Natural killer cell (primary cell): ENCODE measurements at regions not wholly inside any gene's neighbourhood (a gene's known extent, or its start where the extent isn't known, plus 50 kb on each side); places are given as distances from the start of the nearest gene placed in this dataset.

Source experiments
- ATAC-seq, 3 donors: fragments of 150-1000 bp in 2 of 3; fragments of 200-7000 bp in 1 of 3; cut with Tn5 transposase; 1 replicate in 1 of 3; 2 replicates in 2 of 3; pipeline ENCODE4 v1.10.0; 2021; ENCODE audit warnings: mild to moderate bottlenecking in 2 of 3, moderate library complexity in 2 of 3
- DNase-seq, 2 donors: peaks; one replicate each; pipeline versions ENCODE4 v3.0.0 to v3.0.0-alpha.2; 2013 to 2021; ENCODE audit warnings: mixed read lengths in 1 of 2
- H3K27ac ChIP-seq: one replicate; pipeline ENCODE4 v1.5.1; 2013; ENCODE audit warnings: mild to moderate bottlenecking, low read length
- H3K27me3 ChIP-seq: one replicate; pipeline ENCODE4 v1.6.1; 2013; ENCODE audit warnings: low read length; ENCODE audit not compliant: control insufficient read depth, insufficient read depth
- H3K36me3 ChIP-seq: one replicate; pipeline ENCODE4 v1.6.1; 2013; ENCODE audit warnings: low read length; ENCODE audit not compliant: control insufficient read depth, insufficient read depth
- H3K4me1 ChIP-seq: one replicate; pipeline ENCODE4 v1.6.1; 2013; ENCODE audit warnings: low read length; ENCODE audit not compliant: control insufficient read depth, insufficient read depth
- H3K4me3 ChIP-seq: one replicate; pipeline ENCODE4 v1.5.1; 2013; ENCODE audit warnings: low read length
- H3K9me3 ChIP-seq: one replicate; pipeline ENCODE4 v1.6.1; 2013; ENCODE audit warnings: low read length; ENCODE audit not compliant: control insufficient read depth, insufficient read depth
- H3K27ac Mint-ChIP-seq, 2 donors: one replicate each; pipeline ENCODE4 v1.8.0; 2022; ENCODE audit warnings: mild to moderate bottlenecking in 2 of 2, mixed read lengths in 2 of 2, moderate library complexity in 1 of 2
- H3K27me3 Mint-ChIP-seq, 2 donors: one replicate each; pipeline ENCODE4 v1.8.0; 2022; ENCODE audit warnings: low read depth in 2 of 2, mixed read lengths in 2 of 2
- H3K36me3 Mint-ChIP-seq: one replicate; pipeline ENCODE4 v1.8.0; 2022; ENCODE audit warnings: mixed read lengths
- H3K4me1 Mint-ChIP-seq, 2 donors: one replicate each; pipeline ENCODE4 v1.8.0; 2022; ENCODE audit warnings: mixed read lengths in 2 of 2
- H3K4me3 Mint-ChIP-seq: one replicate; pipeline ENCODE4 v1.8.0; 2022; ENCODE audit warnings: mild to moderate bottlenecking, moderate library complexity, mixed read lengths
- H3K9me3 Mint-ChIP-seq, 2 donors: one replicate each; pipeline ENCODE4 v1.8.0; 2022; ENCODE audit warnings: mixed read lengths in 2 of 2
- WGBS: methylation state at CpG from one replicate; pipeline ENCODE4 v1.1.7; 2013; ENCODE audit warnings: missing lambda C conversion rate; ENCODE audit not compliant: insufficient coverage; 5-methylcytosine and 5-hydroxymethylcytosine counted together
- intact Hi-C: fragments of 100-400 bp; cut with micrococcal nuclease; formaldehyde crosslinking; loops from one replicate; pipeline ENCODE4 v1.14.2; 2022
- TF ChIP-seq, protein P1 (sequence below): fragments of 200-600 bp; IDR thresholded peaks from one replicate; pipeline ENCODE4 v1.8.0; 2022; ENCODE audit warnings: antibody characterized with exemption

DNA sequence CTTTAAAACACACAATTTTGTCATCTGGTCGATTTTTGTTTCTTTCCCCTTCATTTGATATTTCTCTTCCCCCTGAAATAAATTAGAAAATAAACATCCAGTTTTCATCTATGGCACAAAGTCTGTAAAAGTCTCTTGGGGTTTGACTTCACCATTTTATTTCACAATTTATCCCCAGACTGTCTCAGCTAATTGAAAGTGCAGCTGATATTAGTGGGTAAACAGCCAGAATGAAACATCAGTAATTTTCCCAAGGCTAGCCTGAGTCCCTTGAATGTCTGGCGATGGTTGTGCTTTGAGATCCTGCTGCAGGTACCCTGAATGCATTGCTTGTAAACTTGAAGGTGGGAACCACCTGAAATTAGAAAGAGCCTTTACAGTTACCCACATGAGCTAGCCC is 60.6 kb upstream of the NEBL start:
- intact Hi-C loops, result no loop called here
- no peak for ATAC-seq
- H3K9me3 ChIP-seq, result no peaks in the 10 kb centered on the region
- no peaks in the 10 kb centered on the region for H3K27me3 ChIP-seq
- WGBS, result 79% methylated on average over 2 of the region's 2 CpGs
- no peaks in the 10 kb centered on the region for H3K4me1 Mint-ChIP-seq
- peaks cover 2 to 25% of the 10 kb centered on the region in 2 donors for H3K27me3 Mint-ChIP-seq
- no peaks in the 10 kb centered on the region for H3K9me3 Mint-ChIP-seq
- no peak overlapping the region for H3K27ac ChIP-seq
- DNase-seq, result no peak
- no peaks in the 10 kb centered on the region for H3K4me1 ChIP-seq
- TF ChIP-seq, protein P1, sequence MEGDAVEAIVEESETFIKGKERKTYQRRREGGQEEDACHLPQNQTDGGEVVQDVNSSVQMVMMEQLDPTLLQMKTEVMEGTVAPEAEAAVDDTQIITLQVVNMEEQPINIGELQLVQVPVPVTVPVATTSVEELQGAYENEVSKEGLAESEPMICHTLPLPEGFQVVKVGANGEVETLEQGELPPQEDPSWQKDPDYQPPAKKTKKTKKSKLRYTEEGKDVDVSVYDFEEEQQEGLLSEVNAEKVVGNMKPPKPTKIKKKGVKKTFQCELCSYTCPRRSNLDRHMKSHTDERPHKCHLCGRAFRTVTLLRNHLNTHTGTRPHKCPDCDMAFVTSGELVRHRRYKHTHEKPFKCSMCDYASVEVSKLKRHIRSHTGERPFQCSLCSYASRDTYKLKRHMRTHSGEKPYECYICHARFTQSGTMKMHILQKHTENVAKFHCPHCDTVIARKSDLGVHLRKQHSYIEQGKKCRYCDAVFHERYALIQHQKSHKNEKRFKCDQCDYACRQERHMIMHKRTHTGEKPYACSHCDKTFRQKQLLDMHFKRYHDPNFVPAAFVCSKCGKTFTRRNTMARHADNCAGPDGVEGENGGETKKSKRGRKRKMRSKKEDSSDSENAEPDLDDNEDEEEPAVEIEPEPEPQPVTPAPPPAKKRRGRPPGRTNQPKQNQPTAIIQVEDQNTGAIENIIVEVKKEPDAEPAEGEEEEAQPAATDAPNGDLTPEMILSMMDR, result no peak
- no peak overlapping the region for H3K4me3 ChIP-seq
- no peaks in the 10 kb centered on the region for H3K36me3 Mint-ChIP-seq
- H3K27ac Mint-ChIP-seq, result no peak overlapping the region
- no peak overlapping the region for H3K4me3 Mint-ChIP-seq
- no peaks in the 10 kb centered on the region for H3K36me3 ChIP-seq

DNA sequence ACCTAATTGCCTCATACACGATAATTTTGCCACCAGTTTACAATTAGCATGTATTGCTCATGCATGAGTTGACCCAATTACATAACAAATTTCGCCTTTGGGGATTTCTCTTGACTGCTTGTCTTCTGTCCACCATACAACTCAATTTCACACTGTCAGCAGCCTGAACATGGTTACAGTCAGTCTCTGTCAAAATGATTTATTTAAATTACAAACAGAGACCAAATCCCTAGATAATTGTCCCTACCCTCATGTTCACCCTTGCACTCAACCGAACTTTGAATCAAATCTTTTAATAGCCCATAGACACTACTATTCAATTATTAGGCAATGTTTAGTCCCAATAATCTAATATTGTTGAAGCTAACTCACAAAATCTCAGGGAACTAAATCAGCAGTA is 59.7 kb upstream of the NEBL start:
- Histone ChIP-seq H3K27me3 (no peaks in the 10 kb centered on the region), H3K27ac (no peak overlapping the region), H3K4me3 (no peak overlapping the region), H3K4me1 (no peaks in the 10 kb centered on the region), H3K9me3 (no peaks in the 10 kb centered on the region), H3K36me3 (no peaks in the 10 kb centered on the region)
- no peak for ATAC-seq
- no peaks in the 10 kb centered on the region for H3K9me3 Mint-ChIP-seq
- H3K4me1 Mint-ChIP-seq, result no peaks in the 10 kb centered on the region
- H3K36me3 Mint-ChIP-seq, result no peaks in the 10 kb centered on the region
- intact Hi-C loops, result no loop called here
- no peak overlapping the region for H3K4me3 Mint-ChIP-seq
- H3K27ac Mint-ChIP-seq, result no peak overlapping the region
- WGBS, result 87% methylated on average over 3 of the region's 3 CpGs
- TF ChIP-seq, protein P1, result no peak
- no peak for DNase-seq
- H3K27me3 Mint-ChIP-seq, result peaks cover 2 to 25% of the 10 kb centered on the region in 2 donors

DNA sequence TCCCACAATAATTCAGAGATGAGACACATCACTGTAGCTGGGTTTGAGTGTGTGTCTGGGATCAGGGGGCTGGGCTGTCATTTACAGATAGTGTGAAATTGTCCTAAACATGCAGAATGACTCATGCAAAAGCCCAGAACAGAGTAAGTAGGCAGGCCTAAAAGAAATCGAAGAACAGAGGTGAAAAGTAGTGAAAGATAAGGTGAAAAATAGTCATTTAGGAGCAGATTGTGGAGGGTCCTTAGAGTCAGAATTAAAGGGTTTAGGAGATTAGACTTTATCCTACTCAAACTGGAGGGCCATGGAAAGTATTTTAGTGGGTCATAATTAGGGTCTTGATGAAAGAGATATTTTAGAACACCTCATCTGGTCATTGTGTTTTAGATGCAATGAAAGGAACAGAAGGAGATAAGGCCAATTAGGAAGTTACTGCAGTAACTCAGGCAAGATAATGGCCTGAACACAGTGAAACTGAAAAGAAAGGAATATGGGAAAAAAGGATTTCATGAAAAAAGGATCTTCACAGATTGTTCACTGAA is 58.3 kb upstream of the NEBL start:
- no peak overlapping the region for H3K27ac Mint-ChIP-seq
- DNase-seq (no peak), ATAC-seq (no peak)
- 63% methylated on average over 1 of the region's 1 CpG for WGBS
- H3K36me3 Mint-ChIP-seq, result no peaks in the 10 kb centered on the region
- no peak overlapping the region for H3K4me3 Mint-ChIP-seq
- Histone ChIP-seq H3K9me3 (no peaks in the 10 kb centered on the region), H3K36me3 (no peaks in the 10 kb centered on the region), H3K27me3 (no peaks in the 10 kb centered on the region), H3K4me3 (no peak overlapping the region), H3K27ac (no peak overlapping the region), H3K4me1 (no peaks in the 10 kb centered on the region)
- H3K9me3 Mint-ChIP-seq, result no peaks in the 10 kb centered on the region
- intact Hi-C loops, result no loop called here
- H3K4me1 Mint-ChIP-seq, result no peaks in the 10 kb centered on the region
- TF ChIP-seq, protein P1, result no peak
- H3K27me3 Mint-ChIP-seq, result peaks cover 2 to 28% of the 10 kb centered on the region in 2 donors

DNA sequence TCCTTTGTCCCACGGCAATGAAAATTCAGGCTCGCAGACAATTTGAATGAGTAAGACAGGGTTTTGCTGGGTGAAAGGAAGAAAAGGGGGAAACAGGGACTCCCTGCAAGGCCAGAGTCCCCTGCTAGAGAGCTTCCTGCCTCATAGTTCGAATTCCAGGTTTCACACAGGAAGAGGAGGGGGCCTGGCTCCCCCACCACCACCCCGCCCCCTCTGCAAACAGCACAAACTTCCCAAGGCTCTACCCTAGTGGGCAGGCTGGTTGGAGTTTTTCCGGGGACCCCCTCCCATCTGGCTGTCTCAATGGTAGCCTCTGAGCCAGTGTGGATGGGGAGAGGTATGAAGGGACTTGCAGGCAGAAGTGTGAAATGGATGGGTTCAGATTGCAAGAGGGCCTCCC is 57.4 kb upstream of the NEBL start:
- 78% methylated on average over 3 of the region's 5 CpGs for WGBS
- TF ChIP-seq, protein P1, result no peak

More for the DNA sequence above, 57.4 kb upstream of the NEBL start:
- Mint-ChIP-seq H3K36me3 (no peaks in the 10 kb centered on the region), H3K4me1 (no peaks in the 10 kb centered on the region), H3K9me3 (no peaks in the 10 kb centered on the region), H3K27ac (no peak overlapping the region), H3K27me3 (peaks cover 2 to 34% of the 10 kb centered on the region in 2 donors), H3K4me3 (no peak overlapping the region)
- DNase-seq (no peak), ATAC-seq (no peak)
- intact Hi-C loops, result no loop called here
- H3K27ac ChIP-seq, result no peak overlapping the region
- no peaks in the 10 kb centered on the region for H3K27me3 ChIP-seq
- no peak overlapping the region for H3K4me3 ChIP-seq
- H3K4me1 ChIP-seq, result no peaks in the 10 kb centered on the region
- H3K9me3 ChIP-seq, result no peaks in the 10 kb centered on the region
- no peaks in the 10 kb centered on the region for H3K36me3 ChIP-seq
